ENCODE measurements at regions not wholly inside any gene's neighbourhood (a gene's known extent, or its start where the extent isn't known, plus 50 kb on each side); places are given as distances from the start of the nearest gene placed in this dataset.

- no peak for TF ChIP-seq CTCF (IDR thresholded peaks at IDR 0.05)
- TF ChIP-seq POLR2A (IDR thresholded peaks at IDR 0.05) = no peak
These were observed 320.2 kb downstream of the TBC1D4 start for GRCh38 chr13:75161804-75162203.
